Neural crest cell (in vitro differentiated cells): ENCODE measurements at regions not wholly inside any gene's neighbourhood (a gene's known extent, or its start where the extent isn't known, plus 50 kb on each side); places are given as distances from the start of the nearest gene placed in this dataset.

Experiments used
- DNase-seq: peaks from one replicate; pipeline ENCODE4 v3.0.0; 2021; ENCODE audit warnings: low read depth, mixed read lengths, low spot score
- H3K27ac Mint-ChIP-seq: one replicate; pipeline ENCODE4 v1.8.0; 2021; ENCODE audit warnings: mild to moderate bottlenecking, mixed read lengths; ENCODE audit not compliant: unreplicated experiment
- H3K27me3 Mint-ChIP-seq: 2 replicates; pipeline ENCODE4 v1.8.0; 2021; ENCODE audit warnings: low read depth, mild to moderate bottlenecking, mixed read lengths
- H3K36me3 Mint-ChIP-seq: 2 replicates; pipeline ENCODE4 v1.8.0; 2021; ENCODE audit warnings: low read depth, mild to moderate bottlenecking, mixed read lengths
- H3K4me1 Mint-ChIP-seq: 2 replicates; pipeline ENCODE4 v1.8.0; 2021; ENCODE audit warnings: mixed read lengths
- H3K4me3 Mint-ChIP-seq: one replicate; pipeline ENCODE4 v1.8.0; 2021; ENCODE audit warnings: mild to moderate bottlenecking, mixed read lengths
- H3K9me3 Mint-ChIP-seq: 2 replicates; pipeline ENCODE4 v1.8.0; 2021; ENCODE audit warnings: mixed read lengths
- TF ChIP-seq, protein P1 (sequence below): fragments of 200-600 bp; sonication (generic); conservative IDR thresholded peaks from 2 replicates; pipeline ENCODE4 v1.5.0; 2021; ENCODE audit warnings: antibody characterized with exemption, mild to moderate bottlenecking

DNA sequence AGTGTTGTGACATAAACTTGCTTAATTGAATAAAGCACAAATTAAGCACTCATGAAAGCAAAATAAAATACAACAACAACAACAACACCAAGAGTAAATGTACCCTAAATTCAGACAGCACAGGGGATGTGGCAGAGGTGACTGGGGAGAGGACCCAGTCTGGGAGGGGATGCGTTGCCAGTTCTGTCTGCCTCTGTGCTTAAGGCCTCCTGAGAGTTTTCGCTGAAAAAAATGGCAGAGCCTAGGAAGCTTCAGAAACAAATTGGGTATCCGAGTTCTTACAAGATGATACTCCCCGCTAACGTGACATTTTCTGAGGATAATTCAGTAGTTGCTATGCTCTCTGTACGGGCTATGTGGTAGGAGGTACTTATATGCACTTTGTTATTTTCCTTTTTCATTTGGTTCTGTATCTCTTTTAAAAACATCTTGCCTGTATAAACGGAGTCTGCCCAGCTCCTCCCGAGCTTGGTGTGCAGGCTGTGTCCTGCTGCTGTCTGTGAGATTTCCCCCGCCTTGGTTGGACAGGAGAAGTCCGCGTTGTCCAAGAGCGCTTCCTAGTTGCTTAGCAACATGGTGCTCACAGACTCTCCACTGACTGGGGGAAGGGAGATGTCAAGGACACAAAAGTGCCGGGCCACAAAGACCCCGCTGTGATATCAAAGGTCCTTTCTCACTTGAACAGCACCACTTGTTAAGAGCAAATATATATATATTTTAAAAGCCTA is 134.2 kb upstream of the CPHXL start:
- Mint-ChIP-seq H3K36me3 (no peaks in the 10 kb centered on the region), H3K4me3 (peak overlapping the region; percentile 77), H3K4me1 (peaks cover 23% of the 10 kb centered on the region), H3K27me3 (peaks cover 3% of the 10 kb centered on the region), H3K9me3 (no peaks in the 10 kb centered on the region), H3K27ac (peak overlapping the region; percentile 30)
- TF ChIP-seq, protein P1, sequence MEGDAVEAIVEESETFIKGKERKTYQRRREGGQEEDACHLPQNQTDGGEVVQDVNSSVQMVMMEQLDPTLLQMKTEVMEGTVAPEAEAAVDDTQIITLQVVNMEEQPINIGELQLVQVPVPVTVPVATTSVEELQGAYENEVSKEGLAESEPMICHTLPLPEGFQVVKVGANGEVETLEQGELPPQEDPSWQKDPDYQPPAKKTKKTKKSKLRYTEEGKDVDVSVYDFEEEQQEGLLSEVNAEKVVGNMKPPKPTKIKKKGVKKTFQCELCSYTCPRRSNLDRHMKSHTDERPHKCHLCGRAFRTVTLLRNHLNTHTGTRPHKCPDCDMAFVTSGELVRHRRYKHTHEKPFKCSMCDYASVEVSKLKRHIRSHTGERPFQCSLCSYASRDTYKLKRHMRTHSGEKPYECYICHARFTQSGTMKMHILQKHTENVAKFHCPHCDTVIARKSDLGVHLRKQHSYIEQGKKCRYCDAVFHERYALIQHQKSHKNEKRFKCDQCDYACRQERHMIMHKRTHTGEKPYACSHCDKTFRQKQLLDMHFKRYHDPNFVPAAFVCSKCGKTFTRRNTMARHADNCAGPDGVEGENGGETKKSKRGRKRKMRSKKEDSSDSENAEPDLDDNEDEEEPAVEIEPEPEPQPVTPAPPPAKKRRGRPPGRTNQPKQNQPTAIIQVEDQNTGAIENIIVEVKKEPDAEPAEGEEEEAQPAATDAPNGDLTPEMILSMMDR, result no peak
- DNase-seq, result peak; percentile 54

DNA sequence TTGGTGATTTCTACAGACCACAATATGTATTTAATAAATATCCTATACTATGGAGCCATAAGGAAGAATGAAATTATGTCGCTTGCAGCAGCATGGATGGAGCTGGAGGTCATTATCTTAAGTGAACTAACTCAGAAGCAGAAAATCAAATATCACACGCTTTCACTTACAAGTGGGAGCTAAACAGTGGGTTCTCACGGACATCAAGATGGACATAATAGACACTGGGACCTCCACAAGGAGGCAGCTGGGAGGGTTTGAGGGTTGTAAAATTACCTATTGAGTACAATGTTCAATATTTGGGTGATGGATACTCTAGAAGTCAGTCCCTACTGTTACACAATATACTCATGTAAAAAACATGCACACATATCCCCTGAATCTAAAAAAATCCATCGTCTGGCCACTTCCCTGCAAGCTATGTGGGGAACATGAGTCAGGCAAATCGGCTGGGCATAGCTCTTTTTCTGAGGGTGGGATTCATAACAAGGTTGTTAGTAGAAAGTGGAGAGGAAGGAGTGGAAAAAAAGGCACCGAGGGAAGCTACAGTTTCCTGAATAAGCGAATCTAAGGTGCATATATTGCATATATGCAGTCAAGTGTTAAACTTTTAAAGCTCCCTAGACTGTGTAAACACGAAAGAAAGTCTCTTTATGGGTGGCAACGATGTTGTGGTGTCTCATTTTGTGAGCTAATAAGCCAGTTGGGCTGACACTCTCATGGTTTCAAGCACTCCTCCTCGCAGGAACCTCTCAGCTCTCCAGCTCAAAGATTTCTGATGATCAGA is 135.2 kb upstream of the CPHXL start:
- Mint-ChIP-seq H3K36me3 (no peaks in the 10 kb centered on the region), H3K4me1 (peaks cover 23% of the 10 kb centered on the region), H3K9me3 (no peaks in the 10 kb centered on the region), H3K27me3 (peaks cover 3% of the 10 kb centered on the region), H3K4me3 (no peak overlapping the region), H3K27ac (no peak overlapping the region)
- TF ChIP-seq, protein P1, result no peak
- DNase-seq, result no peak

DNA sequence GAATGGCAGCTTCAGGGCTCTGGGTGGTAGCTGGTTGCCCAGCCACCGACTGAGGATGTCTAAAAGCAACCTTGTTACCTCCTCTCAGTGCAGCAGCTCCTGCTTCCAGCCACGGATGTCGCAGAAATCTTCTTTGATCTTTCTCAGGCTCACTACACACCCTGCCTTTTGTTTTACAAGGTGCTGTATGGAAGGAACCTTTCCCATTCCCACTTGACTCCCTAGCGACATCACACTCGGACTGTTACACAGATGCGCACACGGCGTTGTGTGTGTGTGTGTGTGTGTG is 135.8 kb upstream of the CPHXL start:
- H3K27ac Mint-ChIP-seq, result no peak overlapping the region
- peaks cover 3% of the 10 kb centered on the region for H3K27me3 Mint-ChIP-seq
- TF ChIP-seq, protein P1, result no peak
- no peak overlapping the region for H3K4me3 Mint-ChIP-seq
- H3K4me1 Mint-ChIP-seq, result peaks cover 28% of the 10 kb centered on the region
- H3K9me3 Mint-ChIP-seq, result no peaks in the 10 kb centered on the region
- DNase-seq, result no peak
- H3K36me3 Mint-ChIP-seq, result no peaks in the 10 kb centered on the region

DNA sequence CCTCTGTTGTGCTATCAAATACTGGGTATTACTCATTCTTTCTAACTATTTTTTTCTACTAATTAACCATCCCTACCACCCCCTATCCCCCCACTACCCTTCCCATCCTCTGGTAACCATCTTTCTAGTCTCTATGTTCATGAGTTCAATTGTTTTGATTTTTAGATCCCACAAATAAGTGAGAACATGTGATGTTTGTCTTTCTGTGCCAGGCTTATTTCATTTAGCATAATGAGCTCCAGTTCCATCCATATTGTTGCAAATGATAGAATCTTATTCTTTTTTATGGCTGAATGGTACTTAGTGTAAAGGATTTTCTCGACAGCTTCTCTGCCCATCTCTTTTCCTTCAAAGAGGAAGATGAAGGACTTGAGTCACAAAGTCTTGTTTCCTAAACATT is 138.0 kb upstream of the CPHXL start:
- no peak overlapping the region for H3K4me3 Mint-ChIP-seq
- H3K4me1 Mint-ChIP-seq, result peaks cover 44% of the 10 kb centered on the region
- DNase-seq, result no peak
- H3K9me3 Mint-ChIP-seq, result no peaks in the 10 kb centered on the region
- H3K27ac Mint-ChIP-seq, result no peak overlapping the region
- H3K36me3 Mint-ChIP-seq, result no peaks in the 10 kb centered on the region
- TF ChIP-seq, protein P1, result no peak
- H3K27me3 Mint-ChIP-seq, result peaks cover 3% of the 10 kb centered on the region

DNA sequence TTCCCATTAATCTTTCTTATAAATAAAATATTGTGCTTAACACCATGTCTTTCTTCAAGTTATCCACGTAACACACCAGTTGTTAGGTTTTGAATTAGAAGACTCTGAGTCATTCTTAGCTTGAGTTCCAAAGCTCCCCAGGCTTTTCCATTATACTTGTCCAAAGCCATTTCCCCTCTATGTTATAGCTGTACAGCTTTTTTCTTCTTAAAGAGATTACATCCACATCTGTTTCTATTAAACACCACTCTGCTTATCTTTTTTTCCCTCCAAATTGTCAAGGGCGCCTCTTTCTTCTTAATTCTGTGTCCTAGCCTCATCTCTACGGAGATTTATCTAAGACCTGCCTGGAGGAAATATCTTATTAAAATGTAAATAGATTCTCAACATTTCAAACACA is 139.4 kb upstream of the CPHXL start:
- TF ChIP-seq, protein P1, result no peak
- Mint-ChIP-seq H3K27me3 (peaks cover 3% of the 10 kb centered on the region), H3K4me3 (no peak overlapping the region), H3K27ac (no peak overlapping the region), H3K9me3 (no peaks in the 10 kb centered on the region), H3K36me3 (no peaks in the 10 kb centered on the region), H3K4me1 (peaks cover 33% of the 10 kb centered on the region)
- DNase-seq, result no peak
